GM12878 (cell line): ENCODE measurements at regions not wholly inside any gene's neighbourhood (a gene's known extent, or its start where the extent isn't known, plus 50 kb on each side); places are given as distances from the start of the nearest gene placed in this dataset.
A peak's percentile ranks its signal among the peaks of the same experiment; 100 is the strongest.

Experiments
- ATAC-seq: fragments of 200-7000 bp; cut with Tn5 transposase; 3 replicates; pipeline ENCODE4 v1.9.1; 2020; ENCODE audit warnings: mild to moderate bottlenecking, moderate library complexity
- BruUV-seq: library from RNA; stranded (reverse); fragments of 400-500 nt; replicated peaks from 2 replicates; lab custom pipeline; 2021; lab: Mats Ljungman, UMichigan
- CTCF ChIA-PET: fragments of 300-600 bp; sonication (Branson Sonifier 250); formaldehyde crosslinking; extraction: SDS; loops from one replicate; lab custom pipeline; 2021; ENCODE audit warnings: inconsistent platforms; lab: Yijun Ruan, JAX
- POLR2A ChIA-PET: fragments of 350-600 bp; formaldehyde crosslinking; extraction: SDS; loops from one replicate; lab custom pipeline; 2021; ENCODE audit warnings: inconsistent platforms; lab: Charles Lee
- RAD21 ChIA-PET: fragments of 300-600 bp; sonication (Branson Sonifier 250); formaldehyde crosslinking; loops from one replicate; lab custom pipeline; 2023; ENCODE audit warnings: antibody characterized with exemption; ENCODE audit not compliant: unreplicated experiment; lab: Charles Lee
- SMC1A ChIA-PET: fragments of 300-600 bp; sonication (Branson Sonifier 250); formaldehyde crosslinking; loops from one replicate; lab custom pipeline; 2023; ENCODE audit not compliant: unreplicated experiment, uncharacterized antibody; lab: Charles Lee
- DNase-seq: peaks from one replicate; pipeline ENCODE4 v3.0.0-alpha.2; 2011; ENCODE audit warnings: low read depth, low spot score
- FAIRE-seq: peaks from 3 replicates; lab custom pipeline; 2011; peaks lifted over from hg19 to GRCh38; lab: Jason Lieb, UNC
- H2AFZ ChIP-seq: 2 replicates; pipeline ENCODE4 v1.6.0; 2011; ENCODE audit warnings: low read depth, low read length, control low read depth; ENCODE audit not compliant: control insufficient read depth
- H3K27ac ChIP-seq: 2 replicates; pipeline ENCODE4 v1.5.1; 2011; ENCODE audit warnings: control low read depth; ENCODE audit not compliant: control insufficient read depth, insufficient read depth
- H3K27me3 ChIP-seq, 2 experiments: replicated peaks in 1 of 2; 2 replicates each; pipeline versions ENCODE4 v1.6.0 to v1.6.1; 2011; ENCODE audit warnings: low read length in 1 of 2; ENCODE audit not compliant: control insufficient read depth in 2 of 2, insufficient read depth in 2 of 2
- H3K36me3 ChIP-seq, 2 experiments: 2 replicates each; pipeline ENCODE4 v1.5.1; 2011; ENCODE audit warnings: low read length in 1 of 2; ENCODE audit not compliant: control insufficient read depth in 2 of 2, insufficient read depth in 2 of 2
- H3K4me1 ChIP-seq: 2 replicates; pipeline ENCODE4 v1.6.1; 2011; ENCODE audit warnings: mild to moderate bottlenecking, low read length, moderate library complexity, mixed read lengths; ENCODE audit not compliant: control insufficient read depth, insufficient read depth
- H3K4me2 ChIP-seq: 2 replicates; pipeline ENCODE4 v1.6.0; 2011; ENCODE audit warnings: control low read depth; ENCODE audit not compliant: control insufficient read depth, insufficient read depth
- H3K4me3 ChIP-seq: fragments of 200-600 bp; sonication (generic); 2 replicates; pipeline ENCODE4 v1.5.1; 2016
- H3K79me2 ChIP-seq: 2 replicates; pipeline ENCODE4 v1.6.0; 2011; ENCODE audit warnings: low read length; ENCODE audit not compliant: control insufficient read depth, insufficient read depth
- H3K9ac ChIP-seq: 2 replicates; pipeline ENCODE4 v1.8.0; 2011; ENCODE audit warnings: low read length, control low read depth, mixed read lengths; ENCODE audit not compliant: control insufficient read depth, insufficient read depth
- H3K9me3 ChIP-seq: replicated peaks from 3 replicates; pipeline ENCODE4 v1.5.1; 2011; ENCODE audit warnings: mild to moderate bottlenecking, low read length; ENCODE audit not compliant: control insufficient read depth, insufficient read depth
- H4K20me1 ChIP-seq: 2 replicates; pipeline ENCODE4 v1.6.0; 2011; ENCODE audit not compliant: control insufficient read depth, insufficient read depth
- BHLHE40 ChIP-seq, 2 experiments: fragments of 450-650 bp in 1 of 2; IDR thresholded peaks; 2 replicates each; pipeline ENCODE4 v1.6.1; 2011 to 2017; ENCODE audit warnings: low read depth in 2 of 2, borderline replicate concordance in 1 of 2, improper control_type of control experiment in 1 of 2, low read length in 1 of 2, mild to moderate bottlenecking in 1 of 2
- FOS ChIP-seq: IDR thresholded peaks from 3 replicates; pipeline ENCODE4 v1.6.1; 2011; ENCODE audit warnings: borderline replicate concordance; ENCODE audit not compliant: insufficient read length; ENCODE audit errors: extremely low read depth
- IRF4 ChIP-seq: IDR thresholded peaks from 2 replicates; pipeline ENCODE4 v1.6.1; 2011; ENCODE audit warnings: low read depth, low read length
- JUNB ChIP-seq: IDR thresholded peaks from 2 replicates; pipeline ENCODE4 v1.6.1; 2016; ENCODE audit warnings: antibody characterized with exemption, mild to moderate bottlenecking
- MEF2A ChIP-seq: IDR thresholded peaks from 2 replicates; pipeline ENCODE4 v1.6.1; 2011; ENCODE audit warnings: low read depth, mild to moderate bottlenecking, low read length, moderate library complexity; ENCODE audit not compliant: insufficient read depth
- NFIC ChIP-seq: IDR thresholded peaks from 2 replicates; pipeline ENCODE4 v1.6.1; 2012; ENCODE audit warnings: low read depth, mild to moderate bottlenecking, inconsistent platforms, low read length, moderate library complexity
- NR2F1 ChIP-seq: fragments of 450-650 bp; conservative IDR thresholded peaks from 2 replicates; pipeline ENCODE4 v1.6.1; 2017; ENCODE audit warnings: mild to moderate bottlenecking
- RBBP5 ChIP-seq: fragments of 200-600 bp; sonication (generic); conservative IDR thresholded peaks from 2 replicates; pipeline ENCODE4 v1.6.1; 2016
- RUNX3 ChIP-seq: IDR thresholded peaks from 2 replicates; pipeline ENCODE4 v1.6.1; 2012; ENCODE audit warnings: low read length, inconsistent platforms
- SREBF2 ChIP-seq: IDR thresholded peaks from 2 replicates; pipeline ENCODE4 v1.6.1; 2012; ENCODE audit warnings: mild to moderate bottlenecking, low read length
- SUZ12 ChIP-seq: fragments of 200-600 bp; sonication (generic); IDR thresholded peaks from one replicate; pipeline ENCODE4 v1.6.1; 2018; ENCODE audit warnings: antibody characterized with exemption, mild to moderate bottlenecking; ENCODE audit not compliant: unreplicated experiment
- ZNF207 ChIP-seq: fragments of 450-650 bp; IDR thresholded peaks from 2 replicates; pipeline ENCODE4 v1.6.1; 2014; ENCODE audit warnings: antibody characterized with exemption, mild to moderate bottlenecking, borderline replicate concordance
- ZNF687 ChIP-seq: fragments of 450-650 bp; IDR thresholded peaks from 2 replicates; pipeline ENCODE4 v1.6.1; 2017; ENCODE audit warnings: mild to moderate bottlenecking, moderate library complexity
- WGBS: methylation state at CpG from one replicate; pipeline ENCODE4 v1.1.6; 2016; ENCODE audit warnings: low lambda C conversion rate; ENCODE audit not compliant: insufficient replicate concordance, insufficient coverage; ENCODE audit errors: missing lambda C conversion rate; 5-methylcytosine and 5-hydroxymethylcytosine counted together
- in situ Hi-C: fragments of 300-500 bp; cut with MboI; formaldehyde crosslinking; loops from 9 replicates; pipeline ENCODE4 v1.14.3; 2018; ENCODE audit warnings: mixed read lengths
- intact Hi-C: fragments of 100-400 bp; cut with micrococcal nuclease; formaldehyde crosslinking; loops from one replicate; pipeline ENCODE4 v1.14.2; 2022; ENCODE audit not compliant: unreplicated experiment
- TF ChIP-seq, protein P1 (sequence below), 3 experiments: IDR thresholded peaks in 2 of 3; conservative IDR thresholded peaks in 1 of 3; 2 replicates each; pipeline ENCODE4 v1.5.1; 2011; ENCODE audit warnings: low read depth in 3 of 3, low read length in 3 of 3, mild to moderate bottlenecking in 3 of 3, control low read depth in 2 of 3, moderate library complexity in 2 of 3, inconsistent platforms in 1 of 3, mixed read lengths in 1 of 3; ENCODE audit not compliant: control insufficient read depth in 2 of 3, insufficient read depth in 1 of 3; ENCODE audit errors: extremely low read depth in 1 of 3

- TF ChIP-seq, protein P1, sequence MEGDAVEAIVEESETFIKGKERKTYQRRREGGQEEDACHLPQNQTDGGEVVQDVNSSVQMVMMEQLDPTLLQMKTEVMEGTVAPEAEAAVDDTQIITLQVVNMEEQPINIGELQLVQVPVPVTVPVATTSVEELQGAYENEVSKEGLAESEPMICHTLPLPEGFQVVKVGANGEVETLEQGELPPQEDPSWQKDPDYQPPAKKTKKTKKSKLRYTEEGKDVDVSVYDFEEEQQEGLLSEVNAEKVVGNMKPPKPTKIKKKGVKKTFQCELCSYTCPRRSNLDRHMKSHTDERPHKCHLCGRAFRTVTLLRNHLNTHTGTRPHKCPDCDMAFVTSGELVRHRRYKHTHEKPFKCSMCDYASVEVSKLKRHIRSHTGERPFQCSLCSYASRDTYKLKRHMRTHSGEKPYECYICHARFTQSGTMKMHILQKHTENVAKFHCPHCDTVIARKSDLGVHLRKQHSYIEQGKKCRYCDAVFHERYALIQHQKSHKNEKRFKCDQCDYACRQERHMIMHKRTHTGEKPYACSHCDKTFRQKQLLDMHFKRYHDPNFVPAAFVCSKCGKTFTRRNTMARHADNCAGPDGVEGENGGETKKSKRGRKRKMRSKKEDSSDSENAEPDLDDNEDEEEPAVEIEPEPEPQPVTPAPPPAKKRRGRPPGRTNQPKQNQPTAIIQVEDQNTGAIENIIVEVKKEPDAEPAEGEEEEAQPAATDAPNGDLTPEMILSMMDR (IDR thresholded peaks at IDR 0.05 in 2 of 3, conservative IDR thresholded peaks at IDR 0.05 in 1 of 3; ENCODE audit: control insufficient read depth in 2 of 3, extremely low read depth in 1 of 3, insufficient read depth in 1 of 3, low read depth in 3 of 3, low read length in 3 of 3), result no peak
- no peak for TF ChIP-seq IRF4
Observed at GRCh38 chr6:56407883-56408410, 160.6 kb upstream of the COL21A1 start (continued).

GRCh38 chr6:56406276-56407269, 159.2 kb upstream of the COL21A1 start:
- Histone ChIP-seq H2AFZ (peak overlapping the region; percentile 1; the same call in 1 of the 2 replicates), H3K4me2 (peak overlapping the region; percentile 30; the same call in 1 of the 2 replicates), H3K27ac (peak overlapping the region; percentile 0; the same call in 1 of the 2 replicates), H3K79me2 (no peaks in the 10 kb centered on the region), H4K20me1 (no peaks in the 10 kb centered on the region), H3K4me1 (no peaks in the 10 kb centered on the region), H3K36me3 (no peaks in the 10 kb centered on the region), H3K27me3 (no peaks in the 10 kb centered on the region), H3K9ac (no peak overlapping the region), H3K4me3 (0 out of 2 replicates have a peak overlapping the region, but pooled peaks have one; percentile 16), H3K9me3 (no peaks in the 10 kb centered on the region; the same call in 2 of the 3 replicates)
- DNase-seq (peak; percentile 34), ATAC-seq (peak; percentile 83), FAIRE-seq (no peak)
- CTCF ChIA-PET, result interaction anchor here (0.9 to 2.1 kb wide), 5 partner anchors 10 to 202 kb away, joined by 3 to 7 read pairs (median 5); no protein-coding TSS in a partner anchor
- WGBS, result 25% methylated on average over 3 of the region's 3 CpGs
- RAD21 ChIA-PET, result interaction anchor here (0.6 to 1.9 kb wide), 4 partner anchors 21 to 206 kb away, joined by 3 to 5 read pairs (median 3); no protein-coding TSS in a partner anchor
- SMC1A ChIA-PET, result interaction anchor here (0.6 to 1.6 kb wide), 4 partner anchors 11 to 188 kb away, joined by 3 to 7 read pairs (median 3); no protein-coding TSS in a partner anchor
- BruUV-seq, result no TSS peak
- intact Hi-C loops, result no loop called here
- in situ Hi-C loops, result no loop called here
- POLR2A ChIA-PET, result interaction anchor here (0.5 kb wide), 1 partner anchor 50 kb away, joined by 4 read pairs; no protein-coding TSS in a partner anchor
- TF ChIP-seq SREBF2 (no peak), ZNF207 (no peak), SUZ12 (no peak), NR2F1 (no peak), JUNB (peak; percentile 55), RBBP5 (no peak), FOS (no peak), BHLHE40 (IDR thresholded peaks at IDR 0.05; ENCODE audit: borderline replicate concordance in 1 of 2, low read depth in 2 of 2, low read length in 1 of 2) (no peak), ZNF687 (no peak), NFIC (peak; percentile 61), RUNX3 (peak; percentile 53), MEF2A (0 out of 2 replicates have a peak, but pooled peaks have one; percentile 47)
